Fibroblast of skin of right quadriceps (primary cell): ENCODE measurements at regions not wholly inside any gene's neighbourhood (a gene's known extent, or its start where the extent isn't known, plus 50 kb on each side); places are given as distances from the start of the nearest gene placed in this dataset.
A peak's percentile ranks its signal among the peaks of the same experiment; 100 is the strongest.

ENCODE experiments used
- DNase-seq: peaks from one replicate; pipeline ENCODE4 v3.0.0-alpha.2; 2013

DNA sequence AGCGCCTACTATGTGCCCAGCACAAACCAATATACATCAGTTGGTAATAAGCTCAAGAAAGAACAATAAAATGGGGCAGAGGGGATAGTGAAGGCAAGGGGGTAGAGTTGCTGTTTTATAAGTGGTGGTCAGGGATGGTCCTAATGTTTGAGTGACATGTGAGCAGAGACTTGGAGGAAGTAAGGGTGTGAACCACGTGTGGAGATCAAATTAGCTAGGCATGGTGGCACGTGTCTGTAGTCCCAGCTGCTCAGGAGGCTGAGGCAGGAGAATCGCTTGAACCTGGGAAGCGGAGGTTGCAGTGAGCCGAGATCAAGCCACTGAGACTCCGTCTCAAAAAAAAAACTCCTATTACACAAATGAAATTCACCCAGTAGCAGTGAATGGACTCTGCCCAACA lies 56.5 kb downstream of the IRX6 start:
- DNase-seq, result no peak

DNA sequence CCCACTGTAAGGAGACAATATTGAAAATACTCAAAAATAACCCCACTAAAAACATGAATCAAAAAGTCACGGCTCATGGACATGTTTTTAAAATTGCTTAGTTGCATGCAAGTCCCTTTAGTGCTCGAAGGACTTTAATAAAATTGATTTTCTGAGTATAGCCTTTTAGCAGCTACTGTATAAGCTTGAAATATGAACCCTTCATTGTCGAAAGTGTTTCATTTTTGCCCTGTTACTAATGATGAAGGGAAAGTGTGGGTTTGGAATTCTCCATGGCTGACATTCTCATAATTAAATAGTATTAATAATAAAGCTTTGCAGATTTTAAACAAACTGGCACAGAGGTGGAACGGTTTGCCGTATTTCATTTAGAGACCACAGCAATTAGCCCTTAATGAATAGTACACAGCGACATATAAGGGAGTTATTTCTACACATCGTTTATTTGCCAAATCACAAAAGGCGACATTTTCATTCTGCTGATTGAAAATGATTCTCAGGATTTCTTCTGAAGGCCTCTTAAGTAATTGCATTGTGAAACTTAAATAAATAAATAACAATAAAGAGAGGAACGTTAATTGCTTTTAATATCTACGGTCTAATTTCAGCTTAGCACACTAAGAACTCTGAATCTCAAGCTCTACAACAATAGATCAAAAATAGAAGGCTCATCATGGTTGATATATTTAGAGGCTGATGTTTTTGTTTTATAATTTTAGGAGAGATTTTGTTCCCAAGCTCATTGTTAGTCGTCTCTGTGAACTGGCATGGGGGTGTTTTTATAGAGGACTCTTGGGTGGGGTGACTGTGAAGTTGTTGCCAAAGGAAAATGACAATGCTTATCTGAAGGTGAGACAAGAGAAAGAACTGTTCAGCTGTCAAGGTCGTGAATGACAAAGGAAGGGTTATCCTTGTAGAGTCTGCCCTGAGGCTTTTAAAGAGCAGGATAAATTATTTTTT lies 60.6 kb downstream of the IRX6 start:
- DNase-seq, result no peak

DNA sequence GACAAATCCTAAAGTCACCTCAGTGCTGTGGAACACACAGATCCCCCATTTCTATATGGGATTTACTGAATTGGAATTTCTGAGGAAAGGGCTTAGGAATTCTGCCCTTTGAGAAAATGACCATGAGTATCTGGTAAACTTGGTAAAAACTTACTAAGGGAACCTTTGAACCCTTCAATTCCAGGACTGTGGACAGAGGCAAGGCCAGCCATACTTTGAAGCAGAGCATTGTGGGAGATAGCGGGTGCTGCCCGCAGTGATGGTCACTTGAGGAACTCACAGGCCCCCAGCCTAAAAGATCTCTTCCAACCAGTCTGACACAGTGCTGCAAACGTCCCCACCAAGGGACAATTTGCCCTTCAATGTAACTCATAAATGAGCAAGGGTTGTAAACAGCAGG lies 61.4 kb downstream of the IRX6 start:
- no peak for DNase-seq

DNA sequence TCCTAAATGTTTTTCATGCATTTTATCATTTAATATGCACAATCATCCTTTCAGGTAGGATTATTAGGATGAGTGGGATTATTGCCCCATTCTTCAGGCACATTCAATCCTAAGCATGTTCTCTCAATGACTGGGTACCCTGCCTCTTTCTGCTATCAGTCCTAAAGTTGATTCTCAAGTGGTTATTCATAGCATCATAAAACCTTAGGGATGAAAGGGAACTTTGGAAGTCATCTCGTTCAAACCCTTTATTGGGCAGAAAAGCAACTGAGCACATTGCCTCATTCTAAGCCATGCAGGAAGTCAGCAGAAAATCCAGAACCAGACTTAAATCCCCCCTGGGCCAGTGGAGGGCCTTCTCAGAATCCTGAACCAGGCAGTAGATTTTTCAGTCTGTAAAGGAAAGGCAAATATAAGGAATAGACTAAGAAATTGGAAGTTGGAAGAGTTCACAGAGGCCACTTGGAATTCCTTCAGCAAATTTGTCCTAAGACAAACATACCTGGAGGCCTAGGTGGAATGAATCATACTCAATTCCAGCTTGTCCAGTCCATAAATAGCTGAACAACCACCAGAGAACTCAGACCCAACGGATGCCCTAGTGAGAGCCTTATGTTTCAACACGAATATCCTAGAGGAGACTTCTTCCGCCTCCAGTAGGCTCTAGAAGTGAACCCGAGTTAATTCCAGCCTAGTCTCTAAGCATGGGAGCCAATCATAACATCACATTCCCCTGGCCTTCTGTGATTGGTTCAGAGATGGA lies 62.7 kb downstream of the IRX6 start:
- DNase-seq, result no peak

DNA sequence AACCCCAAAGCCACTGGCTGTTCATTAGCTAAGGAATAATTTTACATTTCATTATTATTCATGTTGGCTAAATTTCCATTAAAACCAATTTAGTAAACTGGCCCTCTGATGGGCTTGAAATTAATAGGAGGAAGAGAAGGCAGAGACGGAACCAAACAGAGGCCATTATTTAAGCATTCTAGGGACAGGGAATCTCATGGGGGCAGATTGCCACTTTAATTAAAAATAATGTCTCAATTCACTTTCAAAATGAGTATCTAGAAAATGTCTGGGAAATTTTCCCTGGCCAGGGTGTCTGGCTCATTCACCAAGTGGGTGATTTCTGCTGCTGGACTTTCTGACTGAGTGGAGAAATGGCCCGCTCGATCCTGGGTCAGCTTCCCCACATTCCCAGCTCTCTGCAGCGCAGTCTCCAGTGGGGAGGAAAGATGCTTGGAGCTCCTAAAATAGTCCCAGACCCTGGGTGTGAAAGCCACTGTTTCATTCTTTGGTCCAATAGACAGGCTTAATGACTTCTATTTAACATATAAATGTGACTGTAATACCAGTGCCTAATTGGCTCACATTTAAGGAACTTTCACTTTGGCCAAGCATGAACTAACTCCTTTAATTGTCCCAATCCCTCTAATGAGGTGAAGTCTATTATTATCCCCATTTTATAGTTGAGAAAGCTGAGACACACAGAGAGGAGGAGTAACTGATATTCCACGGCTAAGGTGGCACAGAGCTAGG lies 64.3 kb downstream of the IRX6 start:
- no peak for DNase-seq

DNA sequence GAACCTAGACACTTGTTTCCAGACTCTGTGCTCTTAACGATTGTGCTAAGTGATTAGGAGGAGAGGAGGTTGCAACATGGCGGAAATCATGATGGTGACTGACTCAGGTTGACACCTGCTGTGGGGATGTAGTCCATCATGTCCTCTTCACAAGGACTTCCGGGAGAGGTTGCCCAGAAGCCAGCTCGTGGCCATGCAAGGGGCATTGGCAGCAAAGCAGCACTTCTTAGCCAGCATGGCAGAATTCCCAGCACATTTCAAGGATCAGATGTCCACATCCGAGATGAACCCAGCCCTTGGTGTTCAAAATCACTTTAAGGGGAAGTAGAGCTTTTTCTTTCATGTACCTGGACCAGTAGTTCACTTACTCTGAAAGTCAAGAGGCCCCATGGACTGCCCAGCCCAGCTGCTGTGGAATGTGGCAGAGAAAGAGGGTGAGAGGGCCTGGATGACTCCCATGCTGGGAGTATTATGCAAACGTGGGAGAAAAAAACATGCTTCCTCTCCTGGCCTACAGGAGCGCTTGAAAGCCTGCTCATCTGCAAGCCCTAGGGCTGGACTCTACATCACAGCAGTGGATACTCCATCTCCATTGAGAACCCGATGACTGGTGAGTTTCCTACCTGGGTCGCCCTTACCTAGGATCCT lies 65.5 kb downstream of the IRX6 start:
- no peak for DNase-seq

DNA sequence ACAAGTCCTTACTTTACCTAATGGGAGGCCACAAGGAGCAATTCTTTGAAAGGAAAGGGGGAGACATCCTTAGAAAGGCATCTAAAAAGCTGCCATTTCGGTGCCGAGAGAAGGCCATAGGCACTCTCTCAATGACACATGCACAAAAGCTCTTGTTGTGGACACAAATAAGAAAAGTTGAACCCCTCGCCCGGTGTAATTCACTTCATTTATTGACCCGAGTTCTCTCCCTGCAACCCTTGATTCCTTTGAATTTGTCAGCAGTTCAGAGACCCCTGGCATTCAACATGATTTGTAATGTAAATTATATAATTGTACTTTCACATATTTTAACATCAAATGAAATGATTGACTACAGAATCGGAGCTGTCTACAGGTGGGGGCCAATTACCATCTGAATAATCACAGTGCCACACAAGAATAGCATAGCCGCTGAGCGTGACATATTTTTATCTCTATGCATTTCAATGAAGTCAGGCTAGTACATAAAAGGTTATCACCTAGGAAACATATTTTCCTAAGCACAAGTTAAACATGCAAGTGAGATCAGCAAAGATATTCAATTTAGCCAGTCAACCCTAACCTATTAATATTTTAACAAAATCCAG lies 66.7 kb downstream of the IRX6 start:
- no peak for DNase-seq

DNA sequence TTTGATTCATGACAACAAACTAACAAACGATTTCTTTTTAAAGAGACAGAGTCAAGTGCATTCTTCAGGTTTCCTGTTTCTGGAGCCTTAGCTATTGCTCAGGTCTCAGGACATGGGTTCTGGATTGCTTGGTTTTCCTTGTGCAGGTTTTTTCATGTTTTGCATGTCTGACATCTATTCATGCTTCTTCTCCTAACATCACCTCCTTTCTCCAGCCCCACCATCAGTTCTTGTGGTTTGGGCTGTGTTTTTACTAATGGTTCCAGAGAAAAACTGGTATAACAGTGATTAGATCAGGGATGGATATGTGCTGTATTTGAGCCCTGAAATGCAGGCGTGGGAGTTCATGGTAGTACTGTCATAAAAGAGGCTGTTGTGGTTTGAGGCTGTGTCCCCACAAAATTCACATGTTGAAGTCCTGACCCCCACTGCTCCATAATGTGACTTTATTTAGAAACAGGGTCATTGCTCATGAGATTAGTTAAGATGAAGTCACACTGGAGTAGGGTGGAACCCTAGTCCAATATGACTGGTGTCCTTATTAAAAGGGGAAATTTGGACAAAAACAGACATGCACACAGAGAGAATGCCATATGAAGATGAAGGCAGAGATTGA lies 67.9 kb downstream of the IRX6 start:
- DNase-seq, result no peak

DNA sequence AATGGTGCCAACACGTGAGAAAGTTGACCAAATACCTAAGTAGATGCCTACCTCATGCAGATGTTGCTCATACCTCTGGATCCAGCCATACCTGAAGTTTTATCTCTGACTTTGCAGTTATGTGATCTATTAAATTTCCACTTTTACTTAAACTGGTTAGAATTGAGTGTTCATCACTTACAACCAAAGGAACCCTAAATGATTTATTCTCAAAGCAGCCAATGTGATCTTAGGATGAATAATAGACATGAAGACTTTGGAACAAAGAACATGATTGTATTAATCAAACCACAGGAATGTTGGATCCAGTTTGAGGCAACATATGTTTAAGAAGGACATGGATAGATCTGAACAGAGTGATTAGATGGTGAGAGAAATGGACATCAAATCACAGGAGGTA lies 68.7 kb downstream of the IRX6 start:
- DNase-seq, result no peak

DNA sequence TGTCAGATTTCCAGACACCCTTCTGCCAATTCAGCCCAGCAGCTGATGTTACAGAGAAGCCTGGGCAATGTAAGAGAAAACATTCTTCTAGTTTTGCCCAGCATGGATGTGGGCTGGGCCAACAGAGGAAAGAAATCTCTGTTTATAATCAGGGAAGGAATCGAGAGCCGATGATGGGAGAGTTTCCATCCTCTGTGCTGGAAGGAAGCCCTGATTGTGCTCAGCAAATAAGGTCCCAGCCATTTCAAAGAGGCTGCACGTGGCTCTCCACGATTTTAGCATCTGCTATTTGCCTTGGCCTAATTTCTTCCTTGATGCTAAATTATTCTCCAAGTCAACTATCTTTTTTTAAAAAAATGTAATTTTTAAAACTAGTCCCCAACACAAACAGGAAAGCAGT lies 70.0 kb downstream of the IRX6 start:
- DNase-seq, result no peak

DNA sequence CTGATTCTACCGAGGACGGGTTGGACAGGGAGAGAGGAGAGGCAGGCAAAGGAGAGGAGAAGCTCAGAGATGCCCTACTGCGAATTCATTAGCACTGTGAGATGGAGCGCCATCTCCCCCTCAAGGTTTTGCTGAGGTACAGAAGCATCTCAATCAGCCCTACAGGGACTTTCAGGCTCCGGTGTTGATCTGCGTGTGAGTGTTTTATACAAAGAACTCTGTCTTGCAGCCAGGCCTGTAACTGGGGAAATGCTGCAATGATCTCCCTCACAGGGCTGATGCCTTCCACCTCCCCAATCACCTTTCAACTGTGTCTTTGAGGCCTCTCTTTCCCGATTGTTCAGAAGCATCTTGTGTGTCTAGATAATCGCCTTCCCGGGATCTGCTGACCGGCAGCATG lies 74.8 kb downstream of the IRX6 start:
- DNase-seq, result no peak

DNA sequence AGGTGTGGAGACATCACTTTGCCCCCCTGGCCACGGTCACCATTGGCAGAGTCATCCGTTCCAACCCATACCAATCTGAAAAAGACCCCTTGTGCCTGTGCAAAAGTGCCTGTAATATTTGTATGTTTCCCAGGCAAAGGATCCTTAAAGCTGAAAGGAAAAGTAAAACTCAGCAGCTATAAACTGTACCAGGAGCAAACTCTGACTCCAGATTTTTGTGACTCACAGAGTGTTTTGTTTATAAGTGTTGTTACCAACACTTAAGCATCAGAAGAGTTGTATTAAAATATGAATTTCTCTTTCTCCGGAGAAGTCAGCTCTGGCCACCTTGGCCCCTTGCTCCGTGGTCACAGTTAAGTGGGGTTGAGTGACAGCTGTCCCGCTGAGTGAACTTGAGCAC lies 75.9 kb downstream of the IRX6 start:
- no peak for DNase-seq

DNA sequence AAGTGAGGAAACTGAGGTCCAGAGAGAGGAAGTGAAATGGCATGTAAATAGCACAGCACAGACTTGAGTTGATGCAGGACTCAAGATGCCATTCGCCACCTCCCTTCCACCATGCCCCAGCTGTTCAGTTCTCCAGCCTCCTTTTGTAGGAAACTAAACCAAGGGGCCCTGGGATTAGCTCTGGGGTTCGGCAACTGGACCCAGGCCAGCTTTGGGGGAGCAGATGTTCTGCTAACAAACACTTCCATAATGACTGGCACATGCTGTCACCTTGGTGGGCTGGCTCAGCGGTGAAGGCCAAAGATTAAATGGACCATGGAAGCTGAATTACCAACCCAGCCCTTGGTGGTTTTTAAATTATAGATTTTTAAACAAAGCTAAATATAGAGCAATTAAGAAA lies 77.0 kb downstream of the IRX6 start:
- DNase-seq, result no peak

DNA sequence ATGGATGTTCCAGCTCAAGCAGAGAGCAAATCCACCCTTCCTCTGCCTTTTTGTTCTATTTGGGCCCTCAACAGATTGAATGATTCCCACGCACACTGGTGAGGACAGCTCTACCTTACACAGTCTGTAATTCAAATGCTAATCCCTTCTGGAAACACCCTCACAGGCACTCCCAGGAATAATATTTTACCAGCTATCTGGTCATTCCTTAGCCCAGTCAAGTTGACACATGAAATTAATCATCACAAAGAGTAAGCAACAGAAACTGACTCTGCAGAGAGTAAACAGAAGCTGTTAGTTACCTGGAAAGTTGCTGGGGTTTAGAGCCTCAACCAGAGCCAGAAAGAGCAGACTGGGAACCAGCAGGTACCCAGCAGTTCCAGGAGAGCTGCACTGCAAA lies 75.5 kb upstream of the MMP2 start:
- DNase-seq, result no peak

DNA sequence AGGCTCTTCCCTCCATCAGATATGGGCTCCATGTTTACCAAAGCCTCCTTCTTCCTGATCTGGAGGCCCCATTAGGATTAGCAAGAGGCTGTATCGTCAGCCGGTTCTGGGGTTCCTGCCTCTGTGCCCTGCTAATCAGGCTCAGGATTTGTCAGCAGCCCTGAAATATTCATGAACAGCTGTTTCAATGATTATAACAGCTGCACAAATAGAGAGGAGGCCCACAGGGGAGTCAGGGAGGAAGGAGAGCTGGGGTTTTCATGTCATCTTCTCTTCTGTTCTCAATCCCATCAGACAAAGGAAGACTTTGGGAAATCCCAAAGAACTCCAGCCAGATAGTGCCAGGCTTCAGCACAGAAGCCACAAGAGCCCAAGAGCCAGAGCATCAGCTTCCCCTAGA lies 72.3 kb upstream of the MMP2 start:
- DNase-seq, result no peak

DNA sequence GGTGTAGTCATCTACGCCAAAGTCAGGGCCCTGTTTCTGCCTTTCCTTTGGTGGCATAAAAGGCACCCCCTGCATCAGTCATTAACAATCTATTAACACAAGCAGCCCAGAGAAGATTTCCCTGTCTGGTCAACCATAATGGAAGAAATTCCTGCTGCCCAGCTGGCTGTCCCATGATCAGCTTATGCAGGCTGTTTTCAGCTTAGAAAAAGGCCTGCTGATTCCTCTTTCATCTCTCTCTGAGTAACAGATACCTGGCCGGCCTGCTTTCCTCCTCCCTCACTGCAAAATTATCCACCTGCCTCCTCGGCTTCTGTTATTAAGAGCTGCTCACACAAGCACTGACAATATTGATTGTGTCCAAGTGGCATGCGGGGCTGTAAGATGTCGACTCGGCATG lies 70.3 kb upstream of the MMP2 start:
- DNase-seq, result no peak

DNA sequence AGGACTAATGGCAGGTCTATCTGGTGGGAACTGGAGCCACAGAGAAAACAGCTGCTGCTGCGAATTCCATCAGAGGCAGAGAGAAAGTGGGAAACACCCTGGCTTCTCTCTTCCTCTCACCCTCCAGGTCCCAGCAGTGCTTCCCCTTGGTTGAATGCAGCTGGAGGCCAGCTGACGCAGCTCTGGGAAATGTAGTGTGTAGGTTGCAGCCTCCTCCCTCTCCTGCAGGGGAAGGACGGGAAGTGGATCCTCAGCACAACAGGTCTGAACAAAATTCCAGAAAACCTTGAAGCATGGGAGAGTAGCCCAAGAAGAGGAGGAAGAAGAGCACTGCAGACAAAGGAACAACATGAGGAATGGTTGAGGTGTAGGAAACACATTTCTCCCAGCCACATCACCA lies 67.8 kb upstream of the MMP2 start:
- peak; percentile 13 for DNase-seq

DNA sequence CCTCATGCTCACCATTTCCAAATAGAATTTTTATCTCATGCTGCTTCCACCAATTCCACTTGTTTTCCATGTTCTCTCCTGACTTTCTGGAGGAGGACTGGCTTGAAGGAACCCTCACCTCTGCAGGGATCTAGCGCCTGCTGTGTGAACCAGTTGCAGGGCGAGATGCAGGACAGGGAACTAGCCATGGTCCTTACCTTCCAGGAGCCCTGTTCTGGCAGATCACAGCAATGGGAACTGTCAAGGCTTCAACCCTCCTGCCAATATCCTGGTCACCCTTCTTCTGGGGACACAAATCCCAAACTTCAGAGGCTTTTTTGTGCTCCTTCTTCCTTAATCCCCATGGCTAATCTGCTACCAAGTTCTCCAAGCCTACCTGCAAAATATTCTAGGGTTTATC lies 60.4 kb upstream of the MMP2 start:
- no peak for DNase-seq

DNA sequence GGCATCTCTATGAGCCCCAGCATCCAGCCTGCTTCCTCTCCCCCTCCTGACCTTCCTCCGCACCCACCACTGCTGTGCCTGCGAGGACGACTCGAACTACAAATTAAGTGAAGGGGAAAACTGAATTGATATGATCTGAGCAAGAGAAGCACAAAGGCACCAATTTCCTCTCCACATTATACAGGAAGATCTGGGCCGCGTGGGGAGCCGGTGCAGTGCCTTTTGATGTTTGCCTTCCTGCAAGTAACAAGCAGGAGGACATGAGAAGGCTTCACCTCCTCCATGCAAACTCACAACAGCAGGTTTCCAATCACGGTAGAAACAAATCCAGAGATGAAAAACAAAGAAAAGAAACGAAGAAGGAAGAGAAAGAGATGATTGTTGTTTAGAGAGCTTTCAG lies 57.8 kb upstream of the MMP2 start:
- DNase-seq, result no peak

DNA sequence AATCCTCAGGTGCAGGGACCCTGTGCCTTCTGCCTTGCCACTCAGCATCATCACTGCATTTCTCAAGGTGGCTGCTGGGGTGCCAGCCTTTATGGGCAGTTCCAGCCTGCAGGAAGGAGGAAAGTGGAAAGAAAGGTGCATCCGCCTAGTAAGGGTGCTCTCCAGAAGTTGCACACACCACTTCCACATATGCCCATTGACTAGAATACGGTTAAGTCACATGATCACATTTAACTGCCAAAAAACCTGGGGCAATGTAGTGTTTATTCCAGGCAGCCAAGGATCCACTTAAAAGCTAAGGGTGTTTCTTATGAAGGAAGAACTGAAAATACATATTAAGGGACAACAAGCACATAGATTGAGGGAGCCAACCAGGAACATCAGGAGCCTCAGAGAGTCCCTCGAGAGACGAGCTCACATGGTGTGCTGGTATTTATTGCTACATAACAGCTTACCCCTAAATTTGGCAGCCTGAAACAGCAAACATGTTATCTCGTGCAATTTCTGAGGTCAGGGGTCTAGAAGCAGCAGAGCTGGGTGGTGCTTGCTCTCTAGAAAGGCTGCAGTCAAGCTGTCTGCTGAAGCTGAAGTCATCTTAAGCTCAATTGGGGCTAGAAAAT lies 52.0 kb upstream of the MMP2 start:
- DNase-seq, result no peak
